GM19324 (cell line): ENCODE measurements at regions not wholly inside any gene's neighbourhood (a gene's known extent, or its start where the extent isn't known, plus 50 kb on each side); places are given as distances from the start of the nearest gene placed in this dataset.
"Not testable (repeated sequence)": the region's sequence is repeated elsewhere in the genome, so short reads cannot be mapped to it uniquely, and the experiment has no call there.

Experiments used
- ATAC-seq: cut with Tn5 transposase; IDR thresholded peaks from one replicate; pipeline ENCODE4 v1.9.1; 2021; ENCODE audit warnings: mild to moderate bottlenecking, moderate library complexity; ENCODE audit not compliant: unreplicated experiment, low FRiP score

GRCh38 chr2:83113953-83114352 is 1345.1 kb downstream of the SUCLG1 start:
- ATAC-seq = no peak

- no peak for ATAC-seq
Measured at GRCh38 chr2:83112858-83113257, 1346.2 kb downstream of the SUCLG1 start.

- no peak for ATAC-seq
Measured at GRCh38 chr2:83109284-83109683, 1349.8 kb downstream of the SUCLG1 start.

- ATAC-seq = no peak
Measured at GRCh38 chr2:83106853-83107252, 1352.2 kb downstream of the SUCLG1 start.

- no peak for ATAC-seq
Measured at GRCh38 chr2:83104202-83104601, 1354.9 kb downstream of the SUCLG1 start.

GRCh38 chr2:83103613-83104012 is 1355.5 kb downstream of the SUCLG1 start:
- no peak for ATAC-seq

GRCh38 chr2:83089051-83089450 is 1370.0 kb downstream of the SUCLG1 start:
- ATAC-seq = not testable (repeated sequence)

GRCh38 chr2:83085869-83086268 is 1373.2 kb downstream of the SUCLG1 start:
- ATAC-seq = no peak

GRCh38 chr2:83081826-83082690 is 1377.0 kb downstream of the SUCLG1 start:
- no peak for ATAC-seq

GRCh38 chr2:83079007-83079406 is 1380.1 kb downstream of the SUCLG1 start:
- no peak for ATAC-seq

- no peak for ATAC-seq
Measured at GRCh38 chr2:83072767-83073166, 1386.3 kb downstream of the SUCLG1 start.

- ATAC-seq = no peak
Measured at GRCh38 chr2:83071914-83072313, 1387.2 kb downstream of the SUCLG1 start.

GRCh38 chr2:83071352-83071751 is 1387.7 kb downstream of the SUCLG1 start:
- no peak for ATAC-seq

- ATAC-seq = no peak
Measured at GRCh38 chr2:83069724-83070123, 1389.4 kb downstream of the SUCLG1 start.

GRCh38 chr2:83068714-83069113 is 1390.4 kb downstream of the SUCLG1 start:
- no peak for ATAC-seq

GRCh38 chr2:83067947-83068346 is 1391.1 kb downstream of the SUCLG1 start:
- no peak for ATAC-seq

- no peak for ATAC-seq
Measured at GRCh38 chr2:83063933-83064332, 1395.1 kb downstream of the SUCLG1 start.

- no peak for ATAC-seq
Measured at GRCh38 chr2:83063511-83063910, 1395.6 kb downstream of the SUCLG1 start.

- no peak for ATAC-seq
Measured at GRCh38 chr2:83058683-83059082, 1400.4 kb downstream of the SUCLG1 start.

GRCh38 chr2:83055376-83056010 is 1403.6 kb downstream of the SUCLG1 start:
- ATAC-seq = no peak

- ATAC-seq = no peak
Measured at GRCh38 chr2:83054751-83055150, 1404.3 kb downstream of the SUCLG1 start.
